Parathyroid adenoma (tissue), 2 donors: ENCODE measurements at regions not wholly inside any gene's neighbourhood (a gene's known extent, or its start where the extent isn't known, plus 50 kb on each side); places are given as distances from the start of the nearest gene placed in this dataset.

Experiments used
- H2AFZ ChIP-seq: fragments of 300-600 bp; sonication (generic); one replicate; pipeline ENCODE4 v1.7.0; 2017; ENCODE audit warnings: antibody characterized with exemption, mild to moderate bottlenecking
- H3K27ac ChIP-seq: fragments of 300-600 bp; sonication (generic); one replicate; pipeline ENCODE4 v1.7.0; 2017
- H3K27me3 ChIP-seq: fragments of 300-600 bp; sonication (generic); one replicate; pipeline ENCODE4 v1.7.0; 2017; ENCODE audit warnings: low read length; ENCODE audit not compliant: control insufficient read depth, insufficient read depth
- H3K36me3 ChIP-seq: fragments of 300-600 bp; sonication (generic); one replicate; pipeline ENCODE4 v1.7.0; 2017; ENCODE audit warnings: low read length; ENCODE audit not compliant: control insufficient read depth, insufficient read depth
- H3K4me1 ChIP-seq: fragments of 300-600 bp; sonication (generic); one replicate; pipeline ENCODE4 v1.7.0; 2017; ENCODE audit warnings: control low read depth
- H3K4me2 ChIP-seq: fragments of 300-600 bp; sonication (generic); one replicate; pipeline ENCODE4 v1.7.0; 2017; ENCODE audit warnings: low read length
- H3K4me3 ChIP-seq: fragments of 300-600 bp; sonication (generic); one replicate; pipeline ENCODE4 v1.7.0; 2017; ENCODE audit warnings: low read depth, low read length
- H3K79me2 ChIP-seq: fragments of 300-600 bp; sonication (generic); one replicate; pipeline ENCODE4 v1.7.0; 2017; ENCODE audit warnings: control low read depth
- H3K9ac ChIP-seq: fragments of 300-600 bp; sonication (generic); one replicate; pipeline ENCODE4 v1.7.0; 2017; ENCODE audit warnings: mild to moderate bottlenecking
- H3K9me3 ChIP-seq: fragments of 300-600 bp; sonication (generic); one replicate; pipeline ENCODE4 v1.7.0; 2017; ENCODE audit warnings: low read length; ENCODE audit not compliant: control insufficient read depth
- TF ChIP-seq, protein P1 (sequence below): fragments of 300-600 bp; sonication (generic); IDR thresholded peaks from one replicate; pipeline ENCODE4 v1.7.0; 2017; ENCODE audit warnings: antibody characterized with exemption, mild to moderate bottlenecking
- donor health status: primary hyperparathyroidism.

DNA sequence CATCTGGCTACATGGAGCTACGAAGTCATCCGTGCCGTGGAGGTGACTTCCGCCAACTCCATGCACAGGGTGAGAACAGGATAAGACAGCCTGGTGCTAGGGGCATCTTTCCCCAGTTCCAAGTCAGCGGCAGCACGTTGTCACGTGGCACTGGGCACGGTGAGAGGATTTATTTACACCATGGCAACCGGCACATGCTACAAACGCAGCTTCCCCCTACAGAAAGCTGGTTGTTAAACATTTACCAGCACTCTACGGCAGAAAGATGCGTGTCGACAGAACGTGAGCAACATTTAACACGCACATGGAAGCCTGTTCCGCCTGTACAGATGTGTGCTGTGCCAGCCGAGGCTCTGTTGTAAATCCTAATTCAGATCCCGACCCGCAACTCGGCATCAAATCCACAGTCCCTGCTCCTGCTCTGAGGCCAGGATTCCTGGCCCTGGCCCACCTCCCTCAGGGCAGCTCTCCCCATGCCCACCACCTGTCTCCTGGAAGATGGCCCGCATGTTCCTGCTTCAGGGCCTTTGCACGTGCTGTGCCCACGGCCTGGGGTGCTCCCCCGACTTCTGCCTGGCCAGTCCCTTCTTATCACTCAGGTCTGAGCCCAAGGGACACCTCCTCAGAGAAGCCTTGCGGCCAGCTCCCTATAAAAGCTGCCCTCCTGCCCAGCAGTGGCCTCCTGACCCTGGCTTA, 114.1 kb downstream of the RFLNA start:
- H3K4me3 ChIP-seq = no peak overlapping the region
- H3K4me1 ChIP-seq = no peaks in the 10 kb centered on the region
- TF ChIP-seq, protein P1, sequence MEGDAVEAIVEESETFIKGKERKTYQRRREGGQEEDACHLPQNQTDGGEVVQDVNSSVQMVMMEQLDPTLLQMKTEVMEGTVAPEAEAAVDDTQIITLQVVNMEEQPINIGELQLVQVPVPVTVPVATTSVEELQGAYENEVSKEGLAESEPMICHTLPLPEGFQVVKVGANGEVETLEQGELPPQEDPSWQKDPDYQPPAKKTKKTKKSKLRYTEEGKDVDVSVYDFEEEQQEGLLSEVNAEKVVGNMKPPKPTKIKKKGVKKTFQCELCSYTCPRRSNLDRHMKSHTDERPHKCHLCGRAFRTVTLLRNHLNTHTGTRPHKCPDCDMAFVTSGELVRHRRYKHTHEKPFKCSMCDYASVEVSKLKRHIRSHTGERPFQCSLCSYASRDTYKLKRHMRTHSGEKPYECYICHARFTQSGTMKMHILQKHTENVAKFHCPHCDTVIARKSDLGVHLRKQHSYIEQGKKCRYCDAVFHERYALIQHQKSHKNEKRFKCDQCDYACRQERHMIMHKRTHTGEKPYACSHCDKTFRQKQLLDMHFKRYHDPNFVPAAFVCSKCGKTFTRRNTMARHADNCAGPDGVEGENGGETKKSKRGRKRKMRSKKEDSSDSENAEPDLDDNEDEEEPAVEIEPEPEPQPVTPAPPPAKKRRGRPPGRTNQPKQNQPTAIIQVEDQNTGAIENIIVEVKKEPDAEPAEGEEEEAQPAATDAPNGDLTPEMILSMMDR = no peak
- H3K9me3 ChIP-seq = no peaks in the 10 kb centered on the region
- no peaks in the 10 kb centered on the region for H3K36me3 ChIP-seq
- peaks cover 1% of the 10 kb centered on the region for H3K79me2 ChIP-seq
- H3K9ac ChIP-seq = no peak overlapping the region
- H2AFZ ChIP-seq = no peak overlapping the region
- no peak overlapping the region for H3K27ac ChIP-seq
- no peaks in the 10 kb centered on the region for H3K27me3 ChIP-seq
- no peak overlapping the region for H3K4me2 ChIP-seq

DNA sequence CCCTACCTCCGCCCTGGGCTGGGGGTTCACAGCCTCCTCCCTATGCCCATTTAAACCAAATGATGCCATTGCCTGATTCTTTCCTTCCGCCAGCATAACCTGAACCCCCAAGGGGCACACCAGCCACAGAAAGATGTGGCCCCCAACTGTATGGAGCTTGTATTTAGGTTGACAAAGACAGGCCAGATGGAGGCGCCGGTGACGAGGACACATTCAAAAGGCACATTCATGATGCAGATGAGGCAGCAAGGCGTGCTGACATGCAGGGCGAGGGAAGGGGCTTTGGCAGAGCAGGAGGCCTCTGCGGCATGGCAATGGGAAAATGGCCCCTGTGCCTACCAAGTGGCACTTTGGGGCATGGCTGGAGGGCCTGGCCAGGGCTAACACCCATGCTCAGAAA, 112.2 kb downstream of the RFLNA start:
- no peak overlapping the region for H3K27ac ChIP-seq
- H3K4me1 ChIP-seq = no peaks in the 10 kb centered on the region
- TF ChIP-seq, protein P1 = no peak

DNA sequence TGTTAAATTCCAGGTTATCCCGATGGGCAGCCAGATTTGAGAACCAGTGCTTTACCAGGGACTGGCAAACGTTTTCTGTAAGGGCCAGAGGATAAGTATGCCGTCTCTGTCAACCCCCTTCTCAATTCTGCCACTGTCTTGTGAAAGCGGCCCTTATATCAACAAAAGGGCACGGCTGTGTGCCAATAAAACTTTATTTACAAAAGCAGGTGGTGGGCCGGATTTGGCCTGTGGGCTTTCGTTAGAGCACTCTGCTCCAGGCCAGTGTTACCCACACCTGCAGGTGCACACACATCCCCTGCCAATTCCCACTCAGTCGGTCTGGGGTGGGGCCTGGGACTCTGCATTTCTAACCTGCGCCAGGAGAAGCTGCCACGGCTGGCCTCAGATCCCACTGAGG, 111.2 kb downstream of the RFLNA start:
- H3K4me1 ChIP-seq = no peaks in the 10 kb centered on the region
- H3K9me3 ChIP-seq = no peaks in the 10 kb centered on the region
- H2AFZ ChIP-seq = no peak overlapping the region
- TF ChIP-seq, protein P1 = no peak
- no peak overlapping the region for H3K4me3 ChIP-seq
- H3K27ac ChIP-seq = no peak overlapping the region
- H3K4me2 ChIP-seq = no peak overlapping the region
- no peaks in the 10 kb centered on the region for H3K27me3 ChIP-seq
- no peaks in the 10 kb centered on the region for H3K36me3 ChIP-seq
- no peak overlapping the region for H3K9ac ChIP-seq
- H3K79me2 ChIP-seq = no peaks in the 10 kb centered on the region

More for the DNA sequence above, 112.2 kb downstream of the RFLNA start:
- Histone ChIP-seq H3K36me3 (no peaks in the 10 kb centered on the region), H3K9me3 (no peaks in the 10 kb centered on the region), H2AFZ (no peak overlapping the region), H3K9ac (no peak overlapping the region), H3K27me3 (no peaks in the 10 kb centered on the region), H3K79me2 (no peaks in the 10 kb centered on the region), H3K4me3 (no peak overlapping the region), H3K4me2 (no peak overlapping the region)

DNA sequence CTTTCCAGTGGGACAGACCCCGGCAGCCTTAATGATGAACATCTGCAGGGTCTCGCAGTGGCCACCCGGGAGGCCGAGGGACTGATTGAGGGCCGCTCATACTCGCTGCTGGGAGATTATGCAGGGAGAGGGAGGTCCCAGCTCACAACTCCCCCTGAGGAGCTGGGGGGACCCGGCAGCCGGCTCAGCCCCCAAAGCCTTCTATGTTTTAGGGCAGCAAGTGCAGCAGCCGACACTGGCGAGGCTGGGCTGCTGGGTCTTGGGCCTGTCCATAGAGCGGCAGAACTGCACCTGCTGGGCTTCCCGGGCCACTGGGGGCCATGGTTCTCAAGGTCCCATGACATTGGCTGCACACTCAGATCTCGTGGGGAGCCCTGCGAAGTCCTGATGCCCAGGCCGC, 110.7 kb downstream of the RFLNA start:
- Histone ChIP-seq H3K9ac (no peak overlapping the region), H3K36me3 (no peaks in the 10 kb centered on the region), H3K27me3 (no peaks in the 10 kb centered on the region), H3K9me3 (no peaks in the 10 kb centered on the region), H3K4me1 (no peaks in the 10 kb centered on the region), H2AFZ (no peak overlapping the region), H3K4me2 (no peak overlapping the region), H3K4me3 (no peak overlapping the region), H3K79me2 (no peaks in the 10 kb centered on the region), H3K27ac (no peak overlapping the region)
- TF ChIP-seq, protein P1 = no peak

DNA sequence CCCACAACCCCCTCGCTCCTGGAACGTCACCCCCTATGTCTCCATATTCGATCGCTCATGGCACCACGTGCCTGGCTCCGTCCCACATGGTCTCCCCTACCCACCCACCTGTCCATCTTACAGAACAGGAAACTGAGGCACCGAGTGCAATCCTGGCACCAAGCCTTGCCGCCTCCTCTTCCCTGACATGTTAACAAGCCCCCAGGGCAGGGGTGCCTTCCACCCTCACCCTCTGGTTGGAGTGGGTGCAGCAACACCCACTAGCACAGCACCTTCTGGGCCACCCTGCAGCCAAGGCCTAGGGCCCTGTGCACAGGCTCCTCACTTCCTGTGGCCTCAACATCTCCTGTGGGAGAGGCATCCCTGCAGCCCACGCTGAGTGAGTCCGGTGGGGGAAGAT, 110.3 kb downstream of the RFLNA start:
- H3K4me1 ChIP-seq = no peaks in the 10 kb centered on the region
- no peak overlapping the region for H3K9ac ChIP-seq
- no peak overlapping the region for H2AFZ ChIP-seq
- no peaks in the 10 kb centered on the region for H3K79me2 ChIP-seq
- H3K4me3 ChIP-seq = no peak overlapping the region
- H3K9me3 ChIP-seq = no peaks in the 10 kb centered on the region
- H3K27ac ChIP-seq = no peak overlapping the region
- H3K4me2 ChIP-seq = no peak overlapping the region
- H3K27me3 ChIP-seq = no peaks in the 10 kb centered on the region
- H3K36me3 ChIP-seq = no peaks in the 10 kb centered on the region
- TF ChIP-seq, protein P1 = no peak
